Stimulated activated CD8-positive, alpha-beta memory T cell treated with anti-CD3 and anti-CD28 coated beads, Interleukin-12 subunit alpha, Interleukin-12 subunit beta, amount 100 ng/mL, for 1 hour (primary cell): ENCODE measurements at regions not wholly inside any gene's neighbourhood (a gene's known extent, or its start where the extent isn't known, plus 50 kb on each side); places are given as distances from the start of the nearest gene placed in this dataset.

Source experiments
- DNase-seq: peaks from one replicate; pipeline ENCODE4 v3.0.0-alpha.2; 2020; ENCODE audit warnings: low read depth

DNA sequence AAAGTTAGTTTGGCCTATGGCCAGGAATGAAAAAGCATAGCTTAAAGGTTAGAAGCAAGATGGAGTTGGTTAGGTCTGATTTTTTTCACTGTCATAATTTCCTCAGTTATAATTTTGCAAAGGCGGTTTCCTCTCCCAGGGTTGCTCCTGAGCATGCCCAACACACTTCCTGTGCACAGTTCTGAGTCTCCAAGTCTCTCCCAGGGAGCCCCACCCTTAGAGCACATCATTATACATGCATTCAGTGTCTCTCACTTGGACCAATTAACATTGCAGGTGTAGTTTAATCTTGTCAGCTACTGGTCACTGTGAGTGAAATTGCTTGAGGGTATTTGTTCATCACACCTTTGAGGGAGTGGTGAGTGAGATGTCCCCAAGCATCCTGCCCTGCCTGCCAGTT lies 96.0 kb upstream of the ATP10A start:
- DNase-seq, result no peak

DNA sequence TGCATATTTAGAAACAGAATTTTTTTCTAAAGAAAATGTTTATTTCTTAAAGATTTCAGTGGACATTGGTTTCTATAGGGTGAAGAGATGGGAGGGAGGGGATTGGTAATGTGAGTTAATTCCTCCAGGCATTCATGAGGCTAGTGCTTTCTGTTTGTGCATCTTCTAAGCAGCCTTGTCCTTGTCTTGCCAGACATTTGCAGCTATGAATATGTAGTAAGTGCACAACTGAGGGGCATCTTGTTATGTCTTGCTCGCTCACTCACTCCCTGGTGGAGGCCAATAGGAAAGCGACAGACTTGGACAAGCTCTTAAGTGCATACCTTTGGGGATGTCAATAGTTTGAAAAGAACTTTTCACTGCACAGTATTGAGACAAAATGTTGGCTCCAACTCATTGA lies 92.5 kb upstream of the ATP10A start:
- no peak for DNase-seq

DNA sequence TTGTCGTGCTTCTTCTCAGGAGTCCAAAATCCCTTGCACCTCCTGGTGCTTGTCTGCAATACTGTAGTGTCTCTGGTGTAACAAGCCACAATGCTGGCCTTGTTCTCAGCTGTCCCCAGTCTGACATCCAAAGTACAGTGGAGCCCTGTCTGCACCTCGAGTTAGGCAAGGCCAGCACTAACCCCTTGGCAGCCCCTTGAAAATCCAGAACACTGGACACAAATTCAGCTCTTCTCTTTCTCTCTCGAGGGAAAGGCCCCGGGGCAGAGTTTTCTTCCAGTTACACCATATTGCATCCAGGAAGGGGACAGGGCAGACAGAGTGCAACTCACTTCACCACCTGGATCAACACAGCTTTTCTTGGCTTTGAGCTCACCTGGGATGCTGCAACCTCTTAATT lies 91.3 kb upstream of the ATP10A start:
- no peak for DNase-seq

DNA sequence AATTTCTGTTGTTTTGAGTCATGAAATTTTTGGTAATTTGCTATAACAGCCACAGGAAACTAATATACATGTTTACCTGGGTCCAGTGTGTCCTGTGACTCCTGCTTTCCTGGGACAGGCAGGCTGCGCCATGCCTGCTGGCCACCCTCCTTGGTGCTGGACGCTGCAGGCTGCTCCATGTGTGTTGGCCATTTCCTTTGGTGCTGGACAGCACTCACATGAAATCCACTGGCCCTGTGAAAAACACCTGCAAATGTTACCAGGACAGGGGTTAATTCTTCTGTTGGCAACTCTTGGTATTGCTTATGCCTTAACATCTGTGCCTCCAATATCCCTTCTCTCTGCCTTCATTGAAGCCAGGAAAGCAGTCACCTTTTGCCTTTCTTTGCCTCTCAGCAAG lies 86.9 kb upstream of the ATP10A start:
- no peak for DNase-seq

DNA sequence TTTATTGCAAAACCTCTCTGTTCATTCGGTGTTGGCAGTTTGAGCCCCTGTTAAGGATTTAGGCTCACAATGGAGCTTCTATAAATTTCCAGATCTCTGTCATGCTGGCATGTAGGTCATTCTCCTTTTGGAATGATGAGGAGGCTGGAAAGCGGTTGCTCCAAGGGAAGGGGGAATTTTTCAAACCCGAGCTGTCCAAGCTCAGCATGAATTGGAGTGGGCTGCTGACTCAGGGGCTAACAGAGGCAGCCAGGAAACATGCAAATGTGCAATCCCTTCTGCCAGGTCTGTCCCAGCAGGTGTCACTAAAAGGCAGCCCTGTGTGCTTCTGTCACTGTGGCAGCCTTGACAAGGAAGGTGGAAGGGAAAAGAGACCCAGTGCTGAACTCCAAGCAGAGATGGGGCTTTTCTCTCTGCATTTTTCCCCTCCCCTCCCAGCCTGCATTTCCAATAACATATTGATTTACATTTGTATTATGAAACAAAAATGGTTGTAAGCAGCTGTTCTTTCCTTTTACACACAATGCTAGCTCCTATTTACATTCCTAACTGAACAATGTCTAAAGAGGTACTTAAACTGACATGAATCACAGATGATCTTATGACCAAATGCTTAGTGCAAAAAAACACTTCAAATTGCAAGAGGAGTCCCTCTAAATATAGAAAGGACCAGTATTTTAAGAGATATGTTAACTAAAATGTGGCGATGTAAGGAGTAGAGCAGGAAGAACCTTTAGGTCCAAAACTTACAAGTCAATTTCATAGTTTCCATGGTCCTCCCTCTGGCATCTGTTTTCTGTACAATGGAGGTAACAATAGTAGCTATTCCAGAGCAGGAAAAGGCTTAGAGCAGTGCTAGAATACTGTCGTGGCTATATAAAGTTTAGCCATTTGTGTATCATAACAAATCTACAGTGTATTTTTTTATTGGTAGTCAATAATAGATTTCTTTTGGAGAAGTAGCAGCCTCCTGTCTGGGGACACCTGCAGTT lies 84.5 kb upstream of the ATP10A start:
- DNase-seq, result no peak

DNA sequence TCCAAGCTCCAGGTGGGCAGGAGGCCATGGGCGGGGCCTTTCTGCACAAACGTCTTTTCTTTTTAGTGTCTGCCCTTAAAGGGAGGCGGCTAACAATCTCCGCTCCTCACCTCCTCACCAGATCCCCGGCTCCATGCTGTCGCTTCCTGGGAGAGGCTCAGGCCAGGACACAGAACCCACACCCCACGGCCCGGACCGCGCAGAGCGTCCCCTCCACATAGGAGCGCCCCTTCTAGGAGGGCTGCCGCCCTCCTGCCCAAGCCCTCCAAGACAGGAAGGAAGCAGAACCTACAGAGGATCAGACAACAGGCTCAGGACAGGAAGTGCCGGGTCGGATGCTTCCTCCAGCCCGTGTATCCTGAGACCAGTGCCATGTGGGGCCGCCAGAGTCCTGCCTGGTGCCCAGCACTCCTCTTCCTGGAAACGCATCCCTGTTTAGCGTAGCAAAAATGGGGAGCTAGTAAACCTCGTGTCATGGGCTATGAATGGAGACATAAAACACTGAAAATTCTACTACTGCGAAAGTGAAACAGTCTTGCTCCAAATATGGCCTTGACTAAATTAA lies 83.2 kb upstream of the ATP10A start:
- no peak for DNase-seq

DNA sequence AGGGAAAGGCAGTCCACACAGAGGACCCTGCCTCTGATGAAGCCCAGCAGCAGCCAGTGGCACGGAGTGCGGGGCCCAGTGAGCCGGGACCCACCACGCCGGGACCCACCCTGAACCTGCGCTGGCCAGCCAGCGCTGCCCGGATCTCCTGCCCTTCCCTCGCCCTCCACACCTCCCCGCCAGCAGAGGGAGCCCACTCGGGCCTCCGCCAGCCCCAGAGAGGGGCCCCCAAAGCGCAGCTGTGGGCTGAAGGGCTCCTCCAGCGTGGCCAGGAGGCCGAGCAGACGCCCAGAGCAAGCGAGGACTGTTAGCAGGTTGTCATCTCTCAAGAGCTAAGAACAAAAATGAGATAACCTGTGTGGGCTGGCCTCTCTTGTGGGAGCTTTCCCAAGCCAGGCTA lies 81.3 kb upstream of the ATP10A start:
- no peak for DNase-seq

DNA sequence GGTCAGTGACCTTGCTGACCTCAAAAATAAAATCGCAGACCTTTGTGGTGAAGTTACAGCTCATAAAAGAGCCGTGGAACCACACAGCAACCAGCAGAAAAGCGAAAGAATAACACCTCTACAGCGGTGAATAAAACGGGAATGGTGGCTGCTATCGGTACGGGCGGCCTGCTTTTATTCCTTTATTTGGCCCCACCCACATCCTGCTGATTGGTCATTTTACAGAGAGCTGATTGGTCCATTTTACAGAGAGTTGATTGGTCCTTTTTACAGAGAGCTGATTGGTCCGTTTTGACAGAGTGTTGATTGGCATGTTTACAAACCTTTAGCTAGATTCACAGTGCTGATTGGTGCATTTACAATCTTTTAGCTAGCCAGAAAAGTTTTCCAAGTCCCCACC lies 80.7 kb upstream of the ATP10A start:
- DNase-seq, result no peak

DNA sequence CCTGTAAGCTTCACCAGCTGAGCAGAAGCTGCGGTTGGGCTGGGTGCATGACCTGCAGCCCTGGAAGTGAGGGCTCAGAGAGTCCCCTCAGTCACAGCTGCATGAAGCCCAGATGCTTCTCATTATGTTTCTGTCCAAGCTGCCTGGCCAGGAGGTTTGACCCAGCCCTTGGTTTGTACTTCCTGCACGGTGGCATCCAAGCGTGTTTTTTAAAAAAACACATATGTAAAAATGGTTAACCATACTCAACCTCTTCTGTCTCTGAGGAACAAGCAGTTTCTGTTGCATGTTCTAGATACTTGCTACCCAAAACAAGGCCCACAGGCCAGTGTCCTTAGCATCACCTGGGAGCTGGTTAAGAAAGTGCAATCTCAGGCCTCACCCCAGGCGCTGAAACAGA lies 76.0 kb upstream of the ATP10A start:
- no peak for DNase-seq

DNA sequence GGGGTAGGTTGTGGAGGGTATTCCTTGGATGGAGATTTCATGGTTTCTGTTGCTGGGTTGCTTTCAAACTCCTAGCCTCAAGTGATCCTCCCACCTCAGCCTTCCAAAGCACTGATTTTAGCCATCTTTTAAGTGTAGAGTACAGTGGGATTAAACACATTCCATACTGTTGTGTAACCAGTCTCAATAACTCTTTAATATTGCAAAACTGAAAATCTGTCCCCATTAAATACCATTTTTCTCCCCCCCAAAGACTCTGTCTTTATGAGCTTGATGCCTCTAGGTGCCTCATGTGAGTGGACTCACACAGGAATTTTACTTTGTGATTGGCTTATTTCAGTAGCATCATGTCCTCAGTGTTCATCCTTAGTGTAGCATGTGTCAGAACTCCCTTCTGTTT lies 74.7 kb upstream of the ATP10A start:
- no peak for DNase-seq

DNA sequence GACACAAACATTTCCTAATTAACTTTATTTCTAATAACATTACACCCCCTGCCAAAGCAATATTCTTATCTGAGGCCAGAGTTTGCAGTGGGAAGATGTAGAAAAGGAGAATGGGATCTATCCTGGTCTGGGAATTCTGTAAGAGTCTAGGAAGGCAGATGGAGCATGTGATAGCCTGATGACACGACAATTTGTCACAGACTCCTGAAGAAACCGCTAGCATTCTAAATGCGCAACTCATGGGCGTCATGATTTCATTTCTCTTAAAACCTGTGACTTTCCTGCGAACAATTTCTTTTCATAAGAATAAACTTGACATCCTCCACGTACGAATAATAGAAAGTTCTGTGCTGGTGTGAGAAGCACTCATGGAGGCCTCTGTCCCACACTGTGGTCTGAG lies 72.9 kb upstream of the ATP10A start:
- no peak for DNase-seq

DNA sequence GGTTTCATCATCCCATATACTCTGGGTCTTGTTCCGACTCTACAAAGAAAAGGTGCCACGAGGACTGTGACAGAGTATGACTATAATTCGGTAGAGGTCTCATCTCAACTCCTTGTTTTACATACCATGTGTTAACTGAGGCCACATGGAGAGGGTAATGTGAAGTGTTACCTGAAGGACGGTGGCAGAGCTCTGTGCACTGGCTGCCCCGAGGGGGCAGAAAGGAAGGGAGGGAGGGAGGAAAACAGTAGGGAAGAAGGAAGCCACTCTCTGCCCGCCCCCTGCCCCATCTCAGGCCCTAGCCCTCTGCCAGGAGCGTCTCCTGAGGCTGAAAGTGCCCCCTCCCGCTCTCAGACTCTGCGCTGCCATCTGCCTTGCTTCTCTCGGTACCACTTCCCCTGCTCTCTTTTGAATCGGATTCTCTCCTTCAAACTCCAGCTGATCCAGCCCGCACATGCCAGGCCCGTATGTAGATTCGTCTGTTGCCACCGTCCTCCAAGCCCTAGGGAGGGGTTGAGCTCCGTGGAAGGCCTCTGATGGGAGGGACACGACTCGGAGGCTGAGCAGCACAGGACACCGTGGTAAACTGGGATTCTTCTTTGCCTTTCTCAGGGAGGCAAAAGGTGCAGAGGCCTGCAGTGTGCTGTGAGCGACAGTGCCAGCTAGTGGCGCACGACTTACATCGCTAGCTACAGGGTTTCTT lies 70.5 kb upstream of the ATP10A start:
- peak; percentile 29 for DNase-seq

DNA sequence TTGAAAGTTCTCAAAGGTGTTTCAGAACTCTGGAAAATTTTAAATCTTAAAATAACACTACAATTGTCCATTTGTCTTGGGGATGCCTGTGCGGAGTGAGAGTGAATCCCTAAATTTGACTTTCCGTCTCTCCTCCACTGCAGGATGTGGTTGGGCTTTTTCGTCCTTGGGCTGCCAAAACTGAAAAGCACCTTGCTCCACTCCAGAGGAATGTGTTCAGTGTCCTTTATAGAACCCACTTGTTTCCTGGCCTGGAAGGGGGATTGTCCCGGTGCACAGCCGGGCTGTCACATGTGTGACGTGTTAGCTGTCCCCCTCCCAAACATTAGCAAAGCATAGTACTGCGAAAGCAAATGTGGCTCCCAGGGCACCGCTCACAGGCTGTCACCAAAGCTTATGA lies 69.6 kb upstream of the ATP10A start:
- no peak for DNase-seq

DNA sequence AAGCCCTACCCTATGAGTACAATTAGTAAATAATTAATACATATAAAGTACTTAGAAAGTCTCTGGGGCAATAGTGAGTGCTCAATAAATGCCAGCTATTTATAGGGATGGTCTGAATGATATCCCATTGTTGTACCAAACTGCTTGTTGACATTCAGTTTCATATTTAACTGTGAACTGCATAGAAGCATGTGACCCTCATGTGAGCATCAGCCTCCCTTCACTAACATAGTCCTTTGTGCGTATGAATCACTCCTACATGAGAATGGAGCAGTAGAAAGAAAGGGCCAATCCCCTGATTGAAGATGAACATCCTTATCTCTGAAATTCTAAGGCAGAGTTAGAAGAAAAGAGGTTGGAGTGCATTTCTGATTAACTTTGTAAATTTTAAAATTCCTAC lies 68.7 kb upstream of the ATP10A start:
- DNase-seq, result no peak

DNA sequence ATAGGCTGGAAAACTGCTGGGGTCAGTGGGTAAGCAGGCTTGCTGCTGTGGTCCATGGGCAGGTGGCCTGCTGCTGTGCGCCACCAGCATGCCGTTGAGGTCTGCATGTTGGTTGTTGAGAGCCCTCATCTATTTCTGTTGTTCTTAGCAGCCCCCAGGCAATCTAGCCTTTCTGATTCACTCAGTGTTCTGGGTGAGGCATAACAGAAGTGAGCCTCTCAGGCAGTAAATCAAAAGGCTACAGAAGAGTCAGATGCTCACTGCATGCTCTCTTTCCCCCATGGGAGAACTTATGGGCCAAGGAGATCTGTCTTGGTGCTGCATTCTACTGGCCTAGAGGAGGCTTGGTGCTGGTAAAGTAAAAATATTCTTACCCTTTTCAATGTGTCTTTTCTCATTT lies 67.8 kb upstream of the ATP10A start:
- no peak for DNase-seq
